ENCODE measurements at regions not wholly inside any gene's neighbourhood (a gene's known extent, or its start where the extent isn't known, plus 50 kb on each side); places are given as distances from the start of the nearest gene placed in this dataset.

GRCh38 chr6:103879800-103880199 lies 979.9 kb downstream of the HACE1 start:
- TF ChIP-seq POLR2A (IDR thresholded peaks at IDR 0.05) (no peak), CTCF (IDR thresholded peaks at IDR 0.05) (no peak)
